ENCODE measurements at regions not wholly inside any gene's neighbourhood (a gene's known extent, or its start where the extent isn't known, plus 50 kb on each side); places are given as distances from the start of the nearest gene placed in this dataset.

DNA sequence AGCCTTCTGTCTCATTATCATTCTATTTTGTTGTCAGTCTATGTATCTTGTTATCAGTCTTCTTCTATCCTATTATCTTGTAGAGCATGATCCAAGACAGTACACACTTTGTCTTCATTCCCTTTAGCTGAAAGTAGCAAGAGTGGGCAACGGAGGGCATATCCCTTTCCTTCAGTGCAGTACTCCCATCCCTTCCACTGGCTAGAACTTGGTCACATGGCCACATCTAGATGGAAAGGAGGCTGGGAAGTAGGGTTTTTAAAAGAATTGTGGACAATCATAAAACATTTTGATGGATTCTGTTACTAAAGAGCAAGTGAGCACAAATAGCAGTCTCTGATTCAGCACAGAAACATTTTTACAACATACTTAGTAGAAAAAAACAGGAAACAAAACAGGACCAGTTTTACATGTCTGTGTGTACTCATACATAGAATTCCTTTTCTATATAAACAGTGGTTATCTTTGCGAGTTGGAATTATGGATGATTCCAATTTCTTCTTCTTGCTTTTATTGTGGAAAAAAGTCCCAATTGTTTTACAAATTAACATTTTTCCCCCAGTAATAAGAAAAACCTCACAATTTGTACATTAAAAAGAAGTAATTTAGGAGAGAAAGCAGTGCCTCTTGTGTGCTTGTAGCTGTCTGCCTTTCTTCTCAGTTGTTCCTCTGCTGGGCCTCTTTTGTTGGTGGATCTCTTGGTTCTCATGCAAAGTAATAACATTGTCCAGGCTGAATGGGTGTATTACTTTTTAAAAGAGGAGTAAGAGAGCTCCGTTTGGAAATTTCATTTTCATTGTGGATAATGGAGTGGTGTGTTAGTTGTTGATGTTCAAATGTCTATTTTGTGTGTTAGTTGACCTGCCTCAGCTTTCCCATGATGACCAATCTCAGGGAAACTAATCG is 410.9 kb upstream of the TRPC7 start:
- TF ChIP-seq, protein P1, sequence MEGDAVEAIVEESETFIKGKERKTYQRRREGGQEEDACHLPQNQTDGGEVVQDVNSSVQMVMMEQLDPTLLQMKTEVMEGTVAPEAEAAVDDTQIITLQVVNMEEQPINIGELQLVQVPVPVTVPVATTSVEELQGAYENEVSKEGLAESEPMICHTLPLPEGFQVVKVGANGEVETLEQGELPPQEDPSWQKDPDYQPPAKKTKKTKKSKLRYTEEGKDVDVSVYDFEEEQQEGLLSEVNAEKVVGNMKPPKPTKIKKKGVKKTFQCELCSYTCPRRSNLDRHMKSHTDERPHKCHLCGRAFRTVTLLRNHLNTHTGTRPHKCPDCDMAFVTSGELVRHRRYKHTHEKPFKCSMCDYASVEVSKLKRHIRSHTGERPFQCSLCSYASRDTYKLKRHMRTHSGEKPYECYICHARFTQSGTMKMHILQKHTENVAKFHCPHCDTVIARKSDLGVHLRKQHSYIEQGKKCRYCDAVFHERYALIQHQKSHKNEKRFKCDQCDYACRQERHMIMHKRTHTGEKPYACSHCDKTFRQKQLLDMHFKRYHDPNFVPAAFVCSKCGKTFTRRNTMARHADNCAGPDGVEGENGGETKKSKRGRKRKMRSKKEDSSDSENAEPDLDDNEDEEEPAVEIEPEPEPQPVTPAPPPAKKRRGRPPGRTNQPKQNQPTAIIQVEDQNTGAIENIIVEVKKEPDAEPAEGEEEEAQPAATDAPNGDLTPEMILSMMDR (IDR thresholded peaks at IDR 0.05; ENCODE audit: low read length), result no peak
- TF ChIP-seq EZH2 (optimal IDR thresholded peaks at IDR 0.05; ENCODE audit: low read depth, low read length), result no peak
